GM18951 (cell line): ENCODE measurements at regions not wholly inside any gene's neighbourhood (a gene's known extent, or its start where the extent isn't known, plus 50 kb on each side); places are given as distances from the start of the nearest gene placed in this dataset.
"Not testable (repeated sequence)": the region's sequence is repeated elsewhere in the genome, so short reads cannot be mapped to it uniquely, and the experiment has no call there.

ENCODE experiments used
- POLR2A ChIP-seq: IDR thresholded peaks from 4 replicates; pipeline ENCODE4 v1.6.1; 2011; ENCODE audit warnings: mild to moderate bottlenecking; ENCODE audit not compliant: insufficient read length, insufficient read depth; ENCODE audit errors: extremely low read depth
- in situ Hi-C: fragments of 300-500 bp; cut with MboI; formaldehyde crosslinking; loops from one replicate; pipeline ENCODE4 v1.12.0; 2022; ENCODE audit warnings: low sequenced_read_pairs, mixed read lengths, inconsistent platforms; ENCODE audit not compliant: unreplicated experiment

DNA sequence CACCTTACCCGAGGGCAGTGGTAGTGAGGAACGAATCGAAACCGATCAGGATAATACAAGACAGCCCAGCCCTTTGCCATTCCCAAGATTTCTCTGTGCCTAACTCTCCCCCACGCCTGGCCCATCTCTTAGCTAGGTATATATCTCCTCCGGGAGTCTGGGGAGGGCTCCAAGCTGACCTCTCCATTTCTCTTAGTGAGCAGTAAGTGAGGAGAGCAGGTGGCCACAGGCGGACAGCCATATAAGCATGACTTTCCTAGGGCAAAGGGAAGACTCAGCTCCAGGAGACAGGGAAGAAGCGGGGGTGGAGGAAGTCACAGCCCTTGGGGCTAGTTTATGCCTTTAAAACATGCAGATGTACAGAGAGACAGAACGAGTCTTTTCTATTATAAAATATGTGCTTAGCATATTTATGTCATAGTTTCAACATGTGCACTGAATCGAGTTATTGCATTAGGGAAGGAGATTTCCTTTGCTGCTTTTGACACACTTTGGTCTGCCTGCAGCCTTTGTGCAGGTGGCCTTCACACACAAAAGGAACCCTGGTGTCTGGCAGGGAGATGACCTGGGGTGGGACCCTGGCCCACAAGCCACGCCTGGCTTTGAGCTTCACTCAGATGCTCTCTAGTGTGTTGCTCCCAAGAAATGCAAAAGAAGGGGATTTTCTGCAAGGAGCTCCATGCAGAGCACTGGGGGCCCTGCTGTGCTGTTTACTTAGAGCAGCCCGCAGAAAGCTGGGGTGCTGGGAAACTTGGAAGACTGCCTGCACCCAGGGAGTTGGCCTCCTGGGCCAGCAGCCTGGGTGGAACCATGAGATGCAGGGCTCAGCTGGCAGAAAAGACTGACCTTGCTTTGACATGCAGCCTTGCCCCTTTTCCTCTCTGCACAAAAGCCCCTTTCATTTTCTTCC is 613.3 kb downstream of the BCOR start:
- no peak for TF ChIP-seq POLR2A
- in situ Hi-C loops = no loop called here

- in situ Hi-C loops = no loop called here
- TF ChIP-seq POLR2A = no peak
Observed at GRCh38 chrX:39487166-39487968, 610.4 kb downstream of the BCOR start.

- in situ Hi-C loops = no loop called here
- TF ChIP-seq POLR2A = no peak
Observed at GRCh38 chrX:39487969-39488330, 609.8 kb downstream of the BCOR start.

- in situ Hi-C loops = no loop called here
- no peak for TF ChIP-seq POLR2A
Observed at GRCh38 chrX:39491548-39492297, 606.0 kb downstream of the BCOR start.

GRCh38 chrX:39492497-39493162 is 605.1 kb downstream of the BCOR start:
- in situ Hi-C loops = no loop called here
- TF ChIP-seq POLR2A = no peak

- no peak for TF ChIP-seq POLR2A
- in situ Hi-C loops = no loop called here
Observed at GRCh38 chrX:39493168-39493567, 604.6 kb downstream of the BCOR start.

GRCh38 chrX:39497117-39497516 is 600.6 kb downstream of the BCOR start:
- in situ Hi-C loops = not testable (repeated sequence)

- TF ChIP-seq POLR2A = no peak
- in situ Hi-C loops = no loop called here
Observed at GRCh38 chrX:39497702-39498265, 600.0 kb downstream of the BCOR start.

- in situ Hi-C loops = no loop called here
- no peak for TF ChIP-seq POLR2A
Observed at GRCh38 chrX:39499996-39500395, 597.8 kb downstream of the BCOR start.

DNA sequence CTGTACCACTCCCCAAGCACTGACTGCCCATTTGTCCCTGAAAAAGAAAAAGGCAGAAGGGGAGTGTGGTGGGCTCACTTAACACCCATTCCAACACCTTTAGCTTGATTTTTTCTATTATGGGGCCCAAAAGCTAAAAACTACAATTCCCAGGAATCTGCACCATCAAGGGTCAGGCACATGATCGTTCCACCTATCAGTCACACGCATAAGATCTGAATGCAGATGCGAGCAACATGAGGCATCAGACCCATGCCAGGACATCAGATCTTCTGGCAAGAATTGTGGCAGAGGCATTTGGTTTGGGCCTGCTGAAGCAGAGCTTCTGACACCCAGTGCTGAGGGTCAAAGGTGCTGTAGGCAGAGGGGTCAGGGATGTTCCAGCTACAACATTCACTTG is 595.9 kb downstream of the BCOR start:
- in situ Hi-C loops = no loop called here
- TF ChIP-seq POLR2A = no peak

- in situ Hi-C loops = no loop called here
- no peak for TF ChIP-seq POLR2A
Observed at GRCh38 chrX:39502486-39502885, 595.3 kb downstream of the BCOR start.

DNA sequence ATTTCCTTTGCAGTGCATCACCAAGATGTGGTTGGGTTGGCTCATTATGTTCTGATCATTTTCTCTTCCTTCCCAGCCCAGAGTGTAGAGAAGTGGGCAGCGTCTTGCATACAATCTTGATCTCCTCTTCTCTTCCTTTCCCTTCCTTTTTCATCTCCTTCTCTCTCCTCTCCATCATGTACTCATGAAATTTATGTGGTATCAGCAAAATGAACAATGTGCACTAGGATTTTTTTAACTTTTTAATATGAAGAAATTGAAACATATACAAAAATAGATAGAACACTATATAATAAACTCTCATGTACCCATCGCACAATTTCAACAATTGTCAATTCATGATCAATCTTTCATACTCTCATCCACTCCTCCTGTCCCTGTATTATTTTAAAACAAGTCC is 593.5 kb downstream of the BCOR start:
- in situ Hi-C loops = no loop called here

More for the DNA sequence above, 593.5 kb downstream of the BCOR start:
- TF ChIP-seq POLR2A = no peak
